Activated CD4-positive, CD25-positive, alpha-beta regulatory T cell treated with anti-CD3 and anti-CD28 coated beads, Interleukin-2, amount 50 U/mL, for 72 hours (primary cell): ENCODE measurements at regions not wholly inside any gene's neighbourhood (a gene's known extent, or its start where the extent isn't known, plus 50 kb on each side); places are given as distances from the start of the nearest gene placed in this dataset.
"Not testable (repeated sequence)": the region's sequence is repeated elsewhere in the genome, so short reads cannot be mapped to it uniquely, and the experiment has no call there.

ENCODE experiments used
- DNase-seq: peaks from one replicate; pipeline ENCODE4 v3.0.0; 2021

DNA sequence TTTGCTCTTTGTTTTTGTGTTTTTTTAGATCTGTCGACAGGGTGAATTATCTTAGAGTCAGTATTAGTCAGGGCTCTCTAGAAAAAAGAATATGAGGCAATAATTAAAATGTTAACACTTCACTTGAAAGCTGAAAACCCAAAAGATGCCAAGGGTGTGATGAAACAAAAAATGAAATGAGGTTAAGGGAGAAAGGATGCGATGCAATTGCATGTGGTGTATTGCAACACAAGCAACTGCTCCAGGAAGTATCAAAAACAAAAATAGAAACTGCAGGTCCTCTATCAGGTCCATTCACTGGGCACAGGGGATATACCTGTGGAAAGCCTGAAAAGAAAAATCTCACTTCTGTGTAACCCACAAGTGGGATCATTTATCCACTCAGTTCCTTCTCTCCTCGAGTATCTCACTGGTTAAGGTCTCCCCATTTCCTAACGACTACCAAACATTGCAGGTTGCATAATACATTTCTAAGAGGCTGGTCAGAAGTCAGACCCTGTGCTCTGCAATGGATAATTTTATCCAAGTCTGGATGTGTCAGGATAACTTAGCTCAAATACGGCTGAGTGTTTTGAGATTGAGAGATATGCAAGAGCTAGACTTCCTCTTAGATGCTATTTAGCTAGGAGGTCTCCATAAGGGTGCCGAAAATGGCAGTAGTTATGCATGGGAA is 257.7 kb upstream of the GJE1 start:
- no peak for DNase-seq

DNA sequence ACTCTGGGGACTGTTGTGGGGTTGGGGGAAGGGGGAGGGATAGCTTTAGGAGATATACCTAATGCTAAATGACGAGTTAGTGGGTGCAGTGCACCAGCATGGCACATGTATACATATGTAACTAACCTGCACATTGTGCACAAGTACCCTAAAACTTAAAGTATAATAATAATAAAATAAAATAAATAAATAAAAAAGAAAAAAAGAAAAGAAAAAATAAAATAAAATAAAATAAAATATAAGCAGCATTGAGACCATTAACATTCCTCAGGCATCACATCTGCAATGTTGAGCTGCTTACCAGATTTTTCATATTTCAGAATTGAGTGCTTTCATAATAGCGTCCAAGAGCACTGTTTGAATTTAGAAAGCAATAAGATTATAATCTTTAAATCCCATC is 263.2 kb upstream of the GJE1 start:
- DNase-seq = not testable (repeated sequence)

DNA sequence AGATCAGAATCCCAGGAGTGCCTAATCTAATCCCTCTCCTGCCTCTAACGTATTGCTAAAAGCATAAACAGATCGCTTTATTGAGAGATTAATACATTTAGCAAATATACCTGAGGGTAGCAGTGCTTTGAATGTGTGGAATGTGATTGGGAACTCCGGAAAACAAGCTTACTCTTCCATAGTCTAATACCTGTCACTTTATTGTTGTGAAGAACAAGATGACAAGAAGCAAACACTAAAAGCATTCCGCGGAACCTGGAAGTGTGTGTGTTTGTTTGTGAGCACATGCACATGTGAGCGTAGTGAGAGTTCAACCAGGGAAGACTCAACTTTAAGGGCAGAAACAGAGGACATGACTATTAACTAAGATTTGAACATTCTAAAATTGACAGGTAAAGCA is 265.0 kb upstream of the GJE1 start:
- no peak for DNase-seq

DNA sequence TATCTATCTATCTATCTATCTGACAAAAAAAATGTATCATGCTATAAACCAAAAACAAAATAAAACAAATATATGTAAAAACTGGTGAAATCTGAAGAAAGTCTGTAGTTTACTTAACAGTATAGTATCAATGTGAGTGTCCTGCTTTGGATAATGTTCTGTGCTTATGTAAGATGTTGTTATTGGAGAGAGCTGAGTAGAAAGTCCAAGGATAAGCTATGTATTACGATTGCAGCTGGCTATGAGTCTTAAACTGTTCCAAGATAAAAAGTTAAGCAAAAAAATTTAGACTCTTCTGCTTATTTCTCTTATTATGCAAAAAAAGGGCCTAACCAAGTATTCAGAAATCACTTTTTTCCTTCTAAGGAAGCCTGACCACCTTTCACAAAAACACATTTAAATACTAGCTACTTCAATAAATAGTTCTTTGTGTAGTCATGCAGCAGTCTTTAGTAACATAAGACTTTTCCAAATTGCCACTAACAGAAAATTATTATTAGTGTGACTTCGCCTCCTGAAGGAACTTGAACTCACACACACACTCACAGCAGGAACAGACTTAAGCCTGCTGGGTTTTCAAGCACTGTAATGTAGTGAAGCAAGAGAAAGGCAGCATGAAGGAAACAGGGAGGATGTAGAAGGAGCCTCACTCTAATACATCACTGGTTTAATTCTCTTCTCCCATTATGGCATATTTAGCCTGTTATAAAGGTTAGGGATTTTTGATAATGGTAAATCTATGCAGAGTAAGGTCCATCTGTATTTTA is 265.8 kb upstream of the GJE1 start:
- no peak for DNase-seq

DNA sequence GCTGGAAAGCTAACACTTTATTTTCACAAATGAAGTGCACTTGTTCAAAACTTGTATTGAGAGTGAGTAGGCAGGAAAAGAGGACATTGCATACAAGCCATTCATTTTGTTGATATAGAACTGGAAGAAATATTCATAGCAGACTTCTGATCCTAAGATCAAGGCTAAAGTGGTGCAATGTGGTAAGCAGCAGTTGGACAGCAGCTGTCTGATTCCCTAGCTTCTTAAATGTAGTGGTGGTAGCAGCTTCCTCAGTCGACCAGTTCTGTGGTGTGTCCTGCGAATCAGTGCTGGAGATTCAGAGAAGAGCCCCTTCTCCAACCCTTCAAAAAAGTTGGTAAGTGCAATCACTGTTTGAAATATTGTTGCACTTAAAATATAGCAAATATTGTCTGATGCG is 281.7 kb upstream of the GJE1 start:
- no peak for DNase-seq

DNA sequence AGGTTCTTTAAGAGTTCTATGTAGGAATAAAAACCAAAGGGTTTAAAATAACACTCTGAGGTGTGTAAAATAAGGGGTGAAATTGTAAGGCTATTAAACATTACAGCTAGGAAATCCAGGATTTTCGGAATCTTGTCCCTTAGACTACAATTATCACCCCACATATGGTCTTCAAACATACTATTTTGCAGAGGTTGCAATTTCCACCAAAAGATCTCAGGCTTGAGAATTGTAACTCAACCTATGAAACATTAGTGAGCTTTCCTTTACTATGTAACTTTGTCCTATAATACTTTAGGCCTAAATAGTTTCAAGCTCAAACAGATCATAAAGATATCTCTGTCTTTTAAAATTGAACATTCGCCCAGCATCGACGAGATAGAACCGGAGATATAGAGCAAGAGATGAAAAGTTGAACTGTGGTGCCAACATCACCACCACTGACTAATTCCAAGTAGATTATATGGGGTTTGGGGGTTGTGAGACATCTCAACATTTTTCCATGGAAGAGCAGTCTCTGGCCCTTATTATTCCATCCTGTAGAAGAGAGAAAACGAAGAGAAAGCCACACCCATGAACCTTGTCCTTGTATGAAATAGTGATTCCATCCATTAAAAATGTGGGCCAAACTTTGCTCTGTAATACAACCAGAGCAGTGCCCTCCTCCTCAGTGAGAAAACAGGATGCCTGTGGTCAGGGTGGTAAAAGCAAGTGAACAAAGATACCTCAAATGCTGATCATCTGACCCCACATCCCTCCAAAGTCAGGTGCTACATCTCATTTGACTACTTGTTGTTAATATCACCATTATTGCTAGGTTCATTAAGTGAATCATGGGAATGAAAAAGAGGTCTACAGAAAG is 284.5 kb upstream of the GJE1 start:
- DNase-seq = no peak

DNA sequence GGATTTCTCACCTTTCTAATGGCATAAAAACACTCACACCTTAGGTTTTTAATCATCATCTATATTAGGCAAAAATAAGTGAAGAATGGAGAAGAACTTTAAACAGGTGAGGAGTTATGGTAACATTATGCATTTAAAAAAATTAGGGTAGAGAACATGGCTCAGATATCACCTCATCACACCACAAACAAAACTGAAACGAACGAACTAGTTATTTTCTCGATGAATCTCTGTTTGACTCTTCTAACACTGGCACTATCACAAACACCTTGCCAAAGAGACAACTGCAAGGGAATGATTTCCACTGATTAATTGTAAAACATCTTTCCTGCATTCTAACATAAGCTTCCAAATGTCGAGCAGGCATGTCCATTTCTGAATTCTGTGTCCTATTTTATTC is 286.1 kb upstream of the GJE1 start:
- no peak for DNase-seq

DNA sequence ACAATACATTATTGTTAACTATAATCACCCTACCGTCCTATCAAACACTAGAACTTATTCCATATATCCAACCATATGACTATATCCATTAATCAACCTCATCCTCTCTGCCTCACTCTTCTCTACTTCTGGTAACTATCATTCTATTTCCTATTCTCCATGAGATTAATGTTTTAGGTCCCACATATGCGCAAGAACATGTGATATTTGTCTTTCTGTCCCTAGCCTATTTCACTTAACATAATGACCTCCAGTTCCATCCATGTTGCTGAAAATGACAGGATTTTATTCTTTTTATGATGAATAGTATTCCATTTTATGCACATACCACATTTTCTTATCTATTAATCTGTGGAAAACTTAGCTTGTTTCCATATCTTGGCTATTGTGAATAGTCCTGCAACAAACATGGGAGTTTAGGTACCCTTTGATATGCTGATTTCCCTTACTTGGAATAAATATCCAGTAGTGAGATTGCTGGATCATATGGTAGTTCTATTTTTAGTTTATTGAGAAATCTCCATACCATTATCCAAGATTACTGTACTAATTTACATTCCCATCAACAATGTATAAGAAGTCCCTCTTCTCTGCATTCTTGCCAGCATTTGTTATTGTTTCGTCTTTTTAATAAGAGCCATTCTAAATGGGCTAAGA is 289.4 kb upstream of the GJE1 start:
- DNase-seq = no peak

DNA sequence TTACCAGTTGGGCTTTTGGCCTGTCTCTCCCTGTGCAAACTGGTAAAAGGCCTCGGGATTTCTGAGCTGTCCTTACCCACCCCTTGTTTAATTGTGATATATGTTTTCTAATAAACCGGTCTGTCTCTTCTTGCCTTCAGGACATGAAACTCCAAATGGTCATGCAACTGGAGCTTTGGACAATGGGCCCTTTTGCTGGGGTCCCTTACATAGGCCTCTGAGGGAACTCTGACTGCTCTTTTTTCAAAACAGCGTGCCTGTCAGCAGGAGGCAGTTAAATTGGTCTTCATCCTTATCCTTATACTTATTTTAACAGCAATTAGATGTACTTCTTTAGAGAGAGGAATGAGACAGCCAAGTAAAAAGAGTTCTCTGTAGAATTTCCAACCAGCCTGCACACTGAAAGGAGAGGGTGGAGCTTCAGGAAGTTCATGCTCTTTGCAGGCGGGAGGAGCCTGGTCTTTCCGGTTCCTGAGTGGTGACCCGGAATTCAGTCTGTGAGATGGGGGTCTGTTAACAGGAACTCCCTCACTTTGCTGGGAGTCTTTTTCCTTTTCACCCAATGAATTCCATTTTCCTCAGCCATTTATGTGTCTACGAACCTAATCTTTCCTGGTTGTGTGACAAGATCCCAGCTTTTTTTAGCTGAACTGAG is 299.6 kb upstream of the GJE1 start:
- no peak for DNase-seq

DNA sequence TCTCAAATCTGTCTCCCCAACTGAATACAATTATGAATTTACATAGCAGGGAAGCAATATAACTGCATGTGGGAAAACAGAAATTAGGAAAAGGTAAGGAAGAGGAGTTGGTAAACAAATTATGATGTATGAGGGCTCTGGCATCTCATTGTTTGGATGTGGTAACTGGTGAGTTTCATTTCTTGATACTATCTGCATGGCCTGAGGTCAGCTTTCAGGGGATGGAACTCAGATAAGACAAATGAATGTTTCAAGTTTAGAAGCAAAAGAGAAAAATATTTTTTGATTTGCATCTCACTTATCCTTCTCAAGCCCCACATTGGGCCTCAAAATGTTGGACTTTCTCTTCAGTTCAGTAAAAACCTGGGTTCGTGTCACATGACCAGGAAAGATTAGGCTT is 302.2 kb upstream of the GJE1 start:
- no peak for DNase-seq

DNA sequence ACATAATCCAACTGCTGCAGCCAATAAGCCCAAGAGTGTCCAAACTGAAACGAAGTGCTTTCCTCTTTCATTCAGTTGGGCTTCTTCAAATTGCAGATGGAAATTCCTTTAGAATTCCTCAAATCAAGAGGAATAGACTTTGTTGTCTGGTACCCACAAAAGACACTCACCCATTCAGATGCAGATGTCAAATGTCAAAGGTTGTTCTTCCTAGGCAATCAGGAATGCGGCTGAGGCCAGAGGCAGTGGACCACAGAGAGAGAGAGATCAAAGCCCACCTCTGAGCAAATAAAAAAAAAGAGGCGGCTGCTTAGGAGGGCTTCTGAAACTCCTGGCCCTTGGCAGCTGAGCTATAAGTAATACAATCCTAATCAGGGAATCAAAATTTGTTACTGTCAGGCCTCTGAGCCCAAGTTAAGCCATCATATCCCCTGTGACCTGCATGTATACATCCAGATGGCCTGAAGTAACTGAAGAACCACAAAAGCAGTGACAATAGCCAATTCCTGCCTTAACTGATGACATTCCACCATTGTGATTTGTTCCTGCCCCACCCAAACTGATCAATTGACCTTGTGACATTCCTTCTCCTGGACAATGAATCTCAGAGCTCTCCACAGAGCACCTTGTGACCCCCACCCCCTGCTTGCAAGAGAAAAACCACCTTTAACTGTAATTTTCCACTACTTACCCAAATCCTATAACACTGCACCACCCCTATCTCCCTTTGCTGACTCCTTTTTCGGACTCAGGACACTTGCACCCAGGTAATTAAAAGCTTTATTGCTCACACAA is 303.0 kb upstream of the GJE1 start:
- no peak for DNase-seq

DNA sequence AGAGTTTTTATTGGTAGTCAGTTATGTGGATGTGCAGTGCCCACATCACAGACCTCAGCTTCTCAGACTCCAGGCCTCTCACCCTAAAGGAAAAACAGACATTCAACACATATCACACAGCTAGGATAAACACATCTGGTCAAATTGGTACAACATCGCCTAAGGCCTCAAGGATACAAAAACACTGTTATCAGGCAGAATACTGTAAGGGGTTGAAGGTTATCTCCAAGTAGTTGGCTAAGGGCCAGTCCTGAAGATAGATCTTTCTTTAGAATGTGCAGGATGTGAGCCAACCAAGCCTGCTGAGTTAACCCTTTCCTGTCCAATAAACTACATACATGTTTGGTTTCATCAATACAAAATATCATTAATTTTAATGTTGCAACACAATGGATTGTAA is 308.4 kb upstream of the GJE1 start:
- DNase-seq = no peak

DNA sequence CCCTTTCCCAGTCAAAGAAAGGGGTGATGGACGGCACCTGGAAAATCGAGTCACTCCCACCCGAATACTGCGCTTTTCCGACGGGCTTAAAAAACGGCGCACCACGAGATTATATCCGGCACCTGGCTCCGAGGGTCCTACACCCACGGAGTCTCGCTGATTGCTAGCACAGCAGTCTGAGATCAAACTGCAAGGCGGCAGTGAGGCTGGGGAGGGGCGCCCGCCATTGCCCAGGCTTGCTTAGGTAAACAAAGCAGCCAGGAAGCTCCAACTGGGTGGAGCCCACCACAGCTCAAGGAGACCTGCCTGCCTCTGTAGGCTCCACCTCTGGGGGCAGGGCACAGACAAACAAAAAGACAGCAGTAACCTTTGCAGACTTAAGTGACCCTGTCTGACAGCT is 317.7 kb upstream of the GJE1 start:
- not testable (repeated sequence) for DNase-seq

DNA sequence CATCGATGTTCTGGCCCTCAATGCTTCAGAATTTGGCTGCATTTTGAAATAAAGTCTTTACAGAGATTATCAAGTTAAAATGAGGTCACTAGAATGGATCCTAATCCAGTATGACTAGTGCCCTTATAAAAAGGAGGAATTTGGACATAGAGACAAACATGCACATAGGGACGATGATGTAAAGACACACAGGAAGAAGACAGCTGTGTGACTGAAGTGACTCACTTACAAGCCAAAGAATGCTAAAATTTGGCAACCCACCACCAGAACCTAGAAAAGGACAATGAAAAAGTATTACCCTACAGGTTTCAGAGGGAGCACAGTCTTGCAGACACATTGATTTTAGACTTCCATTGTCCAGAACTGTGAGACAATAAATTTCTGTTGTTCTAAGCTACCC is 322.8 kb upstream of the GJE1 start:
- no peak for DNase-seq

DNA sequence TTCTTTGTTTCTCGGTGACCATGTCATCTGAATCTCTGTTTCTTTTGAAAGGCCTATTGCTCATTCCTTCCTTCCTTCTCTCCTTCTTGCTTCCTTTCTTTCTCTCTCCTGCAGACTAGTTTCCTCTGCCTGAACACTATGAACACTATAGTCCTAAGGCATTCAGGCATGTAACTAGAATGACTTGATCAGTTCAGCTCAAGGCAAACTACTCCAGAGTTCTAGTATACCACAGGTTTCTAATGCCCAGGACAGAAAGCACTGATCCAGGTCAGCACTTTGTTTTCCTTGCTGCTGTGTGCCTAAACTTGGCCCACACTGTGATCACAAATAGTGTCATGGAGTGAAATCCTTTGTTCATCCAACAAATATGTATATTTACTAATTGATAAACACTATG is 324.1 kb upstream of the GJE1 start:
- no peak for DNase-seq

DNA sequence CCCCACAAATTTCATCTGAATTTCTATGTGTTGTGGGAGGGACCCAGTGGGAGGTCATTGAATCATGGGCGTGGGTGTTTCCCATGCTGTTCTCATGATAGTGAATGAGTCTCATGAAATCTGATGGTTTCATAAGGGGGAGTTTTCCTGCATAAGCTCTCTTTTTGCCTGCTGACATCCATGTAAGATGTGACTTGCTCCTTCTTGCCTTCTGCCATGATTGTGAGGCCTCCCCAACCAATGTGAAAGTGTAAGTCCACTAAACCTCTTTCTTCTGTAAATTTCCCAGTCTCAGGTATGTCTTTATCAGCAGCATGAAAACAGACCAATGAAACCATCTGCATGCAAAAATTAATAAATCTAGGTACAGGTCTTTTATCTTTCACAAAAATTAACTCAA is 331.8 kb upstream of the GJE1 start:
- not testable (repeated sequence) for DNase-seq

DNA sequence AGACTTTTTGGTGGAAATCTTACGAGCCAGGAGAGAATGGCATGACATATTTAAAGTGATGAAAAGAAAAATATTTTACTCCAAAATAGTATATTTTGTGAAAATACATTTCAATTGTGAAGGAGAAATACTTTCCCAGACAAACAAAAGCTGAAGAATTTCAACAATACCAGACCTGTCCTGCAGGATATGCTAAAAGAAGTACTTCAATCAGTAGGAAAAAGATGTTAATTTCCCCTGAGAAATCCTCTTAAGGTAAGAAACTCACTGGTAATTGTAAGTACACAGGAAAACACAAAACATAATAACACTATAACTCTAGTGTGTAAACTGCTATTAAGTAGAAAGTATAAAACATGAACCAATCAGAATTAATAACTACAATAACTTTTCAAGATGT is 341.8 kb upstream of the GJE1 start:
- DNase-seq = no peak

DNA sequence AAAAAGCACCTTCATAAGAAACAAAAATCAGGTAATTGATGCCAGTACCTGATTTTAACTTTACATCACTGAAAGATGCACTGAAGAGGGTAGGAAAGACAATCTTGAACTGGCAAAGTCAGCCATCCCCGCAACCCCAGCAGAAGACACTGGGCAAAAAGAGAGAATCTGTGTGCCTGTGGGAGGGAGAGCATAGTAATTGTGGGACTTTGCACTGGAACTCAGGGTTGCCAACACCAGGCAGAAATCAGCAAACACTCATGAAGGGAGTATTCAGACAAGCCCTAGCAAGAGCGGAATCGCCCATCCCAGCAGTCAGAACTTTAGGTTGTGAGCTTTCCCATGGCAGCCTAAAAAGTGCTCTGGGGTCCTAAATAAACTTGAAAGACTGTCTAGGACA is 344.6 kb upstream of the GJE1 start:
- DNase-seq = no peak

DNA sequence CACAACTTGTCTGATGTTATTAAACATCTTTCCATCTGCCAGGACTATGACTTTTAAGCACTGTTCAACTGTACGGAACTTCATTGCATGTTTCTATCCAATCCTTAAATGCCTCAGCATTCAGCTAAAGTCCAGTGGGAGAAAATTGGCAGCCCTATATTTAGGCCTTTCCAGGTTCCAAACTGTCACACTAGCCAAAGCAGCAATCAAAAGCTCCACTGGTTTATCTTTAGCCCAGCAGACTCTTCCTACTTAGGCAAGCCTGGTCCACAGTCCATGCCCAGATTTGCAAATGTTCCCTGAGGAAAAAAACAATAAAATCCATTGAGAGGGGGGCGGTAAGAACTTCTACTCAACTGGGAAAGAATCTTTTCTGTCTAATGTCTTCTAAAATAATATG is 349.1 kb upstream of the GJE1 start:
- DNase-seq = no peak

DNA sequence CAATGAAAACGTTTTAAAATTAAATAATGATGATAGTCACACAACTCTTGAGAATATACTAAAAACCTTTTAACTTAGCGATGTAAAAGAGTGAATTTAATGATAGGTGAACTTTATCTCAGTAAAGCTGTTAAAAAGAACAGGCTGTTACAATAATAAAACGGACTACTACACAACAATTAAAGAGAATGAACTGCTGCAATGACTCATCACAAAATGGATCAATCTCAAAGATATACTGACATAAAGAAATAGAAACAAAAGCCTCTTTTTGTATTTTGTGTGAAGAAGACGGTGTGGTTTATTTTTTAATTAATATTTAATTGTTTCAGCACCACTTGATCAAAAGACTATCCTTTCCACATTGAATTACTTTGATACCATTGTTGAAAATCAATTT is 352.4 kb upstream of the GJE1 start:
- DNase-seq = no peak

DNA sequence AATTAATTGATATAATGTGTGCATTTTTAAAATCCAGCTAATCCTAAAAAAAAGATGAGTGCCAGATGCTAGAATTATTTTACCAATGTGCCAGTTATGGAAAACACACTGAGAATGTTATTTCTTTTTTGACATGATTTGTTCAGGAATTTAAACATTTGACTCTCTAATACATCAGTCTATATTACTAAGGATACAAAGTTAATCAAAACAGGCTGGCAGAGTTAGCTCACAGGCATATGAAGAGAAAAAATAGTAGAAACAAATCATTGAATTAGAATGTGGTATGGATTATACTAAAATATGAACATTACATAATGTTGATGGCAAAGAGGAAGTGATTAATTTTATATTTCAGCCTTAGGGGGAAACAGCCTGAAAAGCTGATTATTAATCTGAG is 368.3 kb upstream of the GJE1 start:
- no peak for DNase-seq

DNA sequence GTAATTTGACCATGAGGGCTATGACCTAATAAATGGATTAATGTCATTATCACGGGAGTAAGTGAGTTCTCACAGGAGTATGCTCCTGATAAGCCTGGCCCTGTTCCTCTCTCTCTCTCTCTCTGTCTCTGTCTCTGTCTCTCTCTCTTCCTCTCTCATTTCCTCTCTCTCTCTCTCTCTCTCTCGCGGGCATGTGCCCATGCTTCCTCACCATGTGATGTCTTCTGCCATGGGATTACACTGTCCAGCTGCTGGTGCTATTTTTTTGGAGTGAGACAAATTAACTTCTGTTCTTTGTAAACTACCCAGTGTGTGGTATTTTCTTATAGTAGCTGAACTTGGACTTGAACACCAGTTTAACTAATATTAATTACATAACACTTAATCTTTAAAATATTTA is 374.3 kb upstream of the GJE1 start:
- no peak for DNase-seq
